ENCODE measurements at regions not wholly inside any gene's neighbourhood (a gene's known extent, or its start where the extent isn't known, plus 50 kb on each side); places are given as distances from the start of the nearest gene placed in this dataset.
"Not testable (repeated sequence)": the region's sequence is repeated elsewhere in the genome, so short reads cannot be mapped to it uniquely, and the experiment has no call there.

DNA sequence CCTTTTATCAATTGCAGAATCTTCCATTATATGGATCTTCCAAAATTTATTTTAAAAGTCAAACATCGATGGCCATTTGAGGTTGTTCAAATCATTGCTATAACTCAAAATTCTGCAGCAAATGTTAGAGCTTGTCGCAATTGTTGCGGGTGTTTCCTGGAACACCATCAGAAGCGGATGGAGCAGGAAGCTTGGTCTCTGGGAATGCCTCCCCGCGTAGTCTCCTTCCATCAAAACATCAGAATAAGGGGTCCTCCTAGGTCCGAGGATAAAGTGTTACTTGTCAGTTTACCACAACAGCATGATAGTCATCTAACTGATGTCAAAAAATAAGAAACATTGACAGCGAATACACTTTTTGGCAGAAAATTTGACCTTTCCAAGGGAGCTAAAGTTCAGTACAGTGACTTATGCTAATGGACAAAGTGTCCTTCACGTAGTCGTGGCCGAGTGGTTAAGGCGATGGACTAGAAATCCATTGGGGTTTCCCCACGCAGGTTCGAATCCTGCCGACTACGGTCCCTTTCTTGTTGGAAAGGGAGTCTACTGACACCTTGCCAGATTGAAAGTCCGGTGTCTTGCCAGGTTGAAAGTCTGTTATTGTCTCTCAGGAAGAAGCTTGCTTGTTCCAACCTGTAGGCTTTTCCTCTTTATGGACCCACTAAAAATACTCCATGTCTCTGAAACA lies 59.0 kb upstream of the ZNF184 start:
- no peaks in the 10 kb centered on the region for H3K36me3 Mint-ChIP-seq (ENCODE audit: low read depth)
- peaks cover 39% of the 10 kb centered on the region for H3K27me3 Mint-ChIP-seq
- H3K4me3 Mint-ChIP-seq: no peak overlapping the region
- no peak overlapping the region for H3K27ac Mint-ChIP-seq
- no peak for DNase-seq
- no peaks in the 10 kb centered on the region for H3K4me1 Mint-ChIP-seq
- no peaks in the 10 kb centered on the region for H3K9me3 Mint-ChIP-seq
- CTCF ChIA-PET: no interaction called here
- POLR2A ChIA-PET: no interaction called here

DNA sequence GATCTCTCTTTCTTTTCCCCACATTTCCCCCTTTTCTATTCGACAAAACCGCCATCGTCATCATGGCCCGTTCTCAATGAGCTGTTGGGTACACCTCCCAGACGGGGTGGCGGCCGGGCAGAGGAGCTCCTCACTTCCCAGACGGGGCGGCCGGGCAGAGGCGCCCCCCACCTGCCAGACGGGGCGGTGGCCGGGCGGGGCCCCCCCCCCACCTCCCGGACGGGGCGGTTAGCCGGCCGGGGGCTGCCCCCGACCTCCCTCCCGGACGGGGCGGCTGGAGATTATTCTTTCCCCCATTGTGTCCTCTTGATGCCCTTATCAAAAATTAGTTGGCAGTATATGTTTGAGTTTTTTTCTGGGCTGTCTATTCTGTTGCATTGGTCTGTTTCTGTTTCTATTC lies 56.9 kb upstream of the ZNF184 start:
- H3K27me3 Mint-ChIP-seq: peaks cover 32% of the 10 kb centered on the region
- H3K27ac Mint-ChIP-seq; H3K4me1 Mint-ChIP-seq; H3K4me3 Mint-ChIP-seq; POLR2A ChIA-PET; CTCF ChIA-PET; DNase-seq; H3K36me3 Mint-ChIP-seq (ENCODE audit: low read depth); H3K9me3 Mint-ChIP-seq: not testable (repeated sequence)

DNA sequence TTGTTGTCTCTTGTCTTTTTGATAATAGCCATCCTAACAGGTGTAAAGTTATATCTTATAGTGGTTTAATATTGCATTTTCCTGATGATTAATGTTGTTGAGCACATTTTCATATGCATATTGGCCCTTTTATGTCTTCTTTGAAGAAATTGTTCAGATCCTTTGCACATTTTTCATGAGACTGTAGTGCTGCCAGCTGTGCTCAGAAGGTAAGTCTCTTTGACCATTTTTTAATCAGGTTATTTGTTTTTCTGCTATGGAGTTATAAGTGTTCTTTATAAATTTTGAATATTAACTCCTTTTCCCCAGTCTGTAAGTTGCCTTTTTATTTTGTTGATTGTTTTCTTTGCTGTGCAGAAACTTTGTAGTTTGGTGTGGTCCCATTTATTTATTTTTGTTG lies 55.8 kb upstream of the ZNF184 start:
- ChIA-PET CTCF (interaction anchor here (0.7 kb wide), 1 partner anchor 212 kb away, joined by 3 read pairs; no protein-coding TSS in a partner anchor), POLR2A (no interaction called here)
- no peak for DNase-seq
- Mint-ChIP-seq H3K27me3 (peaks cover 29% of the 10 kb centered on the region), H3K9me3 (no peaks in the 10 kb centered on the region), H3K4me1 (no peaks in the 10 kb centered on the region), H3K27ac (no peak overlapping the region), H3K36me3 (ENCODE audit: low read depth) (no peaks in the 10 kb centered on the region), H3K4me3 (no peak overlapping the region)

Data from activated CD4-positive, alpha-beta memory T cell treated with anti-CD3 and anti-CD28 coated beads, Interleukin-2, amount 10 ng/mL, durations not matched to agents 7 days and 5 days (primary cell).